GM21360 (cell line): ENCODE measurements at regions not wholly inside any gene's neighbourhood (a gene's known extent, or its start where the extent isn't known, plus 50 kb on each side); places are given as distances from the start of the nearest gene placed in this dataset.

Source experiments
- ATAC-seq: cut with Tn5 transposase; IDR thresholded peaks from one replicate; pipeline ENCODE4 v1.9.1; 2021; ENCODE audit warnings: mild to moderate bottlenecking, moderate library complexity; ENCODE audit not compliant: unreplicated experiment

- ATAC-seq = no peak
These were observed 460.2 kb upstream of the ACVR2A start for GRCh38 chr2:147384659-147385058.

GRCh38 chr2:147382322-147382948 is 462.4 kb upstream of the ACVR2A start:
- ATAC-seq = no peak

- no peak for ATAC-seq
These were observed 466.4 kb upstream of the ACVR2A start for GRCh38 chr2:147378403-147378802.

GRCh38 chr2:147375073-147375472 is 469.8 kb upstream of the ACVR2A start:
- ATAC-seq = no peak

GRCh38 chr2:147374423-147374811 is 470.4 kb upstream of the ACVR2A start:
- no peak for ATAC-seq

GRCh38 chr2:147373800-147374422 is 470.9 kb upstream of the ACVR2A start:
- ATAC-seq = no peak

GRCh38 chr2:147368306-147368705 is 476.5 kb upstream of the ACVR2A start:
- ATAC-seq = no peak

GRCh38 chr2:147366279-147366678 is 478.6 kb upstream of the ACVR2A start:
- no peak for ATAC-seq

GRCh38 chr2:147365622-147366021 is 479.2 kb upstream of the ACVR2A start:
- no peak for ATAC-seq

- ATAC-seq = no peak
These were observed 480.2 kb upstream of the ACVR2A start for GRCh38 chr2:147364597-147364996.

- no peak for ATAC-seq
These were observed 481.6 kb upstream of the ACVR2A start for GRCh38 chr2:147363181-147363580.

- ATAC-seq = no peak
These were observed 486.5 kb upstream of the ACVR2A start for GRCh38 chr2:147358375-147358774.

GRCh38 chr2:147356157-147356556 is 488.7 kb upstream of the ACVR2A start:
- no peak for ATAC-seq

GRCh38 chr2:147355706-147356105 is 489.1 kb upstream of the ACVR2A start:
- no peak for ATAC-seq

- no peak for ATAC-seq
These were observed 491.8 kb upstream of the ACVR2A start for GRCh38 chr2:147353072-147353381.

- ATAC-seq = no peak
These were observed 492.4 kb upstream of the ACVR2A start for GRCh38 chr2:147352264-147353071.

GRCh38 chr2:147351784-147352183 is 493.0 kb upstream of the ACVR2A start:
- ATAC-seq = no peak

GRCh38 chr2:147348931-147349555 is 495.8 kb upstream of the ACVR2A start:
- ATAC-seq = no peak

GRCh38 chr2:147346142-147346541 is 498.7 kb upstream of the ACVR2A start:
- ATAC-seq = no peak

- ATAC-seq = no peak
These were observed 499.6 kb upstream of the ACVR2A start for GRCh38 chr2:147345246-147345645.

- ATAC-seq = no peak
These were observed 502.5 kb upstream of the ACVR2A start for GRCh38 chr2:147342329-147342728.
